GM19397 (cell line): ENCODE measurements at regions not wholly inside any gene's neighbourhood (a gene's known extent, or its start where the extent isn't known, plus 50 kb on each side); places are given as distances from the start of the nearest gene placed in this dataset.

Experiments
- ATAC-seq: cut with Tn5 transposase; IDR thresholded peaks from one replicate; pipeline ENCODE4 v1.9.1; 2021; ENCODE audit warnings: mild to moderate bottlenecking, moderate library complexity; ENCODE audit not compliant: unreplicated experiment

- no peak for ATAC-seq
Measured at GRCh38 chr3:177721864-177722785, 524.8 kb upstream of the TBL1XR1 start.

- no peak for ATAC-seq
Measured at GRCh38 chr3:177724020-177724638, 526.8 kb upstream of the TBL1XR1 start.

GRCh38 chr3:177725165-177725564 lies 527.9 kb upstream of the TBL1XR1 start:
- no peak for ATAC-seq

- no peak for ATAC-seq
Measured at GRCh38 chr3:177726807-177727206, 529.5 kb upstream of the TBL1XR1 start.

GRCh38 chr3:177729956-177730681 lies 532.8 kb upstream of the TBL1XR1 start:
- ATAC-seq: no peak

GRCh38 chr3:177730814-177731213 lies 533.5 kb upstream of the TBL1XR1 start:
- no peak for ATAC-seq

- no peak for ATAC-seq
Measured at GRCh38 chr3:177731644-177732268, 534.5 kb upstream of the TBL1XR1 start.

GRCh38 chr3:177733233-177733632 lies 536.0 kb upstream of the TBL1XR1 start:
- no peak for ATAC-seq

GRCh38 chr3:177733936-177734335 lies 536.7 kb upstream of the TBL1XR1 start:
- ATAC-seq: no peak

GRCh38 chr3:177735431-177735830 lies 538.1 kb upstream of the TBL1XR1 start:
- no peak for ATAC-seq

- ATAC-seq: no peak
Measured at GRCh38 chr3:177739461-177739860, 542.2 kb upstream of the TBL1XR1 start.

- no peak for ATAC-seq
Measured at GRCh38 chr3:177740254-177740653, 543.0 kb upstream of the TBL1XR1 start.

- peak; percentile 61 for ATAC-seq
Measured at GRCh38 chr3:177742273-177742672, 545.0 kb upstream of the TBL1XR1 start.

GRCh38 chr3:177743173-177743890 lies 546.0 kb upstream of the TBL1XR1 start:
- ATAC-seq: no peak

GRCh38 chr3:177744873-177745606 lies 547.8 kb upstream of the TBL1XR1 start:
- no peak for ATAC-seq

- no peak for ATAC-seq
Measured at GRCh38 chr3:177745607-177746005, 548.3 kb upstream of the TBL1XR1 start.

GRCh38 chr3:177746337-177746933 lies 549.2 kb upstream of the TBL1XR1 start:
- ATAC-seq: no peak

- no peak for ATAC-seq
Measured at GRCh38 chr3:177749836-177750235, 552.6 kb upstream of the TBL1XR1 start.

- ATAC-seq: no peak
Measured at GRCh38 chr3:177750436-177750835, 553.2 kb upstream of the TBL1XR1 start.
